HPDE6-E6E7 (cell line): ENCODE measurements at regions not wholly inside any gene's neighbourhood (a gene's known extent, or its start where the extent isn't known, plus 50 kb on each side); places are given as distances from the start of the nearest gene placed in this dataset.

Source experiments
- DNase-seq: peaks from one replicate; pipeline ENCODE4 v3.0.0; 2011; ENCODE audit warnings: missing footprints; ENCODE audit errors: extremely low spot score

GRCh38 chr15:62834686-62835329 lies 207.7 kb upstream of the TPM1 start:
- DNase-seq: no peak

- no peak for DNase-seq
Observed at GRCh38 chr15:62835351-62835750, 207.2 kb upstream of the TPM1 start.

GRCh38 chr15:62835762-62836161 lies 206.8 kb upstream of the TPM1 start:
- DNase-seq: no peak

- no peak for DNase-seq
Observed at GRCh38 chr15:62840526-62841268, 201.8 kb upstream of the TPM1 start.

- no peak for DNase-seq
Observed at GRCh38 chr15:62841269-62841628, 201.3 kb upstream of the TPM1 start.

GRCh38 chr15:62841891-62842559 lies 200.5 kb upstream of the TPM1 start:
- DNase-seq: no peak

- no peak for DNase-seq
Observed at GRCh38 chr15:62843311-62843710, 199.2 kb upstream of the TPM1 start.

- no peak for DNase-seq
Observed at GRCh38 chr15:62844564-62845240, 197.8 kb upstream of the TPM1 start.

GRCh38 chr15:62845241-62846126 lies 197.1 kb upstream of the TPM1 start:
- no peak for DNase-seq

- no peak for DNase-seq
Observed at GRCh38 chr15:62846131-62846804, 196.3 kb upstream of the TPM1 start.

- no peak for DNase-seq
Observed at GRCh38 chr15:62846805-62847495, 195.6 kb upstream of the TPM1 start.

- DNase-seq: no peak
Observed at GRCh38 chr15:62847900-62848489, 194.6 kb upstream of the TPM1 start.

- no peak for DNase-seq
Observed at GRCh38 chr15:62848632-62849050, 193.9 kb upstream of the TPM1 start.

GRCh38 chr15:62849316-62850106 lies 193.0 kb upstream of the TPM1 start:
- DNase-seq: no peak

- DNase-seq: no peak
Observed at GRCh38 chr15:62850318-62850717, 192.2 kb upstream of the TPM1 start.

GRCh38 chr15:62850791-62851291 lies 191.7 kb upstream of the TPM1 start:
- no peak for DNase-seq

- no peak for DNase-seq
Observed at GRCh38 chr15:62853114-62853840, 189.3 kb upstream of the TPM1 start.

GRCh38 chr15:62853841-62854225 lies 188.7 kb upstream of the TPM1 start:
- DNase-seq: no peak
